MM.1S (cell line): ENCODE measurements at regions not wholly inside any gene's neighbourhood (a gene's known extent, or its start where the extent isn't known, plus 50 kb on each side); places are given as distances from the start of the nearest gene placed in this dataset.

Experiments
- DNase-seq: peaks from one replicate; pipeline ENCODE4 v3.0.0-alpha.2; 2015
- H2AFZ ChIP-seq: fragments of 300-600 bp; sonication (generic); 2 replicates; pipeline ENCODE4 v1.6.0; 2016; ENCODE audit warnings: antibody characterized with exemption, low read length
- H3F3A ChIP-seq: fragments of 300-600 bp; sonication (generic); 2 replicates; pipeline ENCODE4 v1.6.1; 2016; ENCODE audit warnings: mild to moderate bottlenecking, antibody characterized with exemption, low read length, moderate library complexity, mixed read lengths; ENCODE audit not compliant: insufficient read depth
- H3K27ac ChIP-seq: fragments of 300-600 bp; sonication (generic); 2 replicates; pipeline ENCODE4 v1.5.1; 2016; ENCODE audit warnings: mild to moderate bottlenecking, low read length
- H3K27me3 ChIP-seq: fragments of 300-600 bp; sonication (generic); replicated peaks from 2 replicates; pipeline ENCODE4 v1.6.0; 2016; ENCODE audit warnings: low read length; ENCODE audit not compliant: insufficient read depth
- H3K36me3 ChIP-seq: fragments of 300-600 bp; sonication (generic); replicated peaks from 2 replicates; pipeline ENCODE4 v1.6.1; 2016; ENCODE audit warnings: mild to moderate bottlenecking, low read length, mixed read lengths; ENCODE audit not compliant: insufficient read depth
- H3K4me1 ChIP-seq: fragments of 300-600 bp; sonication (generic); 2 replicates; pipeline ENCODE4 v1.6.1; 2016; ENCODE audit warnings: low read length, mixed read lengths
- H3K4me2 ChIP-seq: fragments of 300-600 bp; sonication (generic); 2 replicates; pipeline ENCODE4 v1.6.0; 2016; ENCODE audit warnings: low read depth, low read length
- H3K4me3 ChIP-seq: fragments of 300-600 bp; sonication (generic); 2 replicates; pipeline ENCODE4 v1.5.1; 2016; ENCODE audit warnings: low read length, mixed read lengths
- H3K79me2 ChIP-seq: fragments of 300-600 bp; sonication (generic); 2 replicates; pipeline ENCODE4 v1.6.1; 2016; ENCODE audit warnings: mixed run types, low read length, mixed read lengths
- H3K9ac ChIP-seq: fragments of 300-600 bp; sonication (generic); 2 replicates; pipeline ENCODE4 v1.6.1; 2016; ENCODE audit warnings: low read length, mixed read lengths
- H3K9me2 ChIP-seq: fragments of 300-600 bp; sonication (generic); replicated peaks from 2 replicates; pipeline ENCODE4 v1.6.1; 2016; ENCODE audit warnings: mild to moderate bottlenecking, low read length, mixed read lengths; ENCODE audit not compliant: insufficient read depth
- H3K9me3 ChIP-seq: fragments of 300-600 bp; sonication (generic); replicated peaks from 2 replicates; pipeline ENCODE4 v1.6.1; 2016; ENCODE audit warnings: mild to moderate bottlenecking, low read length, mixed read lengths; ENCODE audit not compliant: insufficient read depth
- H4K20me1 ChIP-seq: fragments of 300-600 bp; sonication (generic); 2 replicates; pipeline ENCODE4 v1.6.1; 2016; ENCODE audit warnings: mild to moderate bottlenecking, low read length, moderate library complexity, mixed read lengths; ENCODE audit not compliant: insufficient read depth
- EZH2 ChIP-seq: fragments of 300-600 bp; sonication (generic); optimal IDR thresholded peaks from 2 replicates; pipeline ENCODE3; 2017; ENCODE audit warnings: low read depth, mild to moderate bottlenecking, antibody characterized with exemption, low read length, mixed read lengths
- EZH2phosphoT487 ChIP-seq: fragments of 300-600 bp; sonication (generic); IDR thresholded peaks from 2 replicates; pipeline ENCODE4 v1.6.1; 2018; ENCODE audit warnings: antibody characterized with exemption, low read length
- TF ChIP-seq, protein P1 (sequence below): fragments of 300-600 bp; sonication (generic); IDR thresholded peaks from 2 replicates; pipeline ENCODE4 v1.5.1; 2016; ENCODE audit warnings: antibody characterized with exemption, low read length, mixed read lengths

DNA sequence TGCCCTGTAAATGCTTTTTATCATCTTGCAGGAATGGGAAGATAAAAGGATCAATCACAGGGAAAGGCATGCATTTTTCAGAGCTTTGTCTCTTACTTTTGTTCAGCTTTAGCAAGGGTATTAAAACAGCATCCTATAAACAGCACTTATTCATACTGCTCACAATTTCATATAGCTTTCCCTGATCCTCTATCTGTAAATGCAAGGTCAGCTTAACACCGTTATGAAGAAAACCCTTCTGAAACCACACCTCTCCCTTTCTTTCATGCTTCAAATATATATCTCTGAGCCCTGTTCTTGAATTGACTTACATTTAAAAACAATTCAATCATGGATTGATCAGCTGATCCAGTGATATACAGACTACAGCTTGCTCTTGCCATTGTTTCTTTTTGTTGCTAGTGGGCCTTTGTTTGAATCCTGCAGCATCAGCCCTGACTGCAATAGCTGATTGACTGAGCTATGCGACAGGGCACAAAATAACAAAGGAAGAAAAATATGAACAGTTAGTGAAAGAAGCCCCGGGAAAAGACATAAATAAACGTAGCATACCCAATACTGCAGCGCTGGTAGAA, 795.5 kb upstream of the CDH2 start:
- Histone ChIP-seq H3K27ac (no peak overlapping the region), H3K4me3 (no peak overlapping the region), H3F3A (no peaks in the 10 kb centered on the region), H3K4me2 (no peak overlapping the region), H3K9me3 (no peaks in the 10 kb centered on the region), H3K4me1 (no peaks in the 10 kb centered on the region), H3K27me3 (no peaks in the 10 kb centered on the region), H3K9ac (no peak overlapping the region), H4K20me1 (no peaks in the 10 kb centered on the region), H3K9me2 (no peaks in the 10 kb centered on the region), H3K36me3 (no peaks in the 10 kb centered on the region), H2AFZ (no peak overlapping the region), H3K79me2 (no peaks in the 10 kb centered on the region)
- TF ChIP-seq EZH2, result no peak
- TF ChIP-seq, protein P1, sequence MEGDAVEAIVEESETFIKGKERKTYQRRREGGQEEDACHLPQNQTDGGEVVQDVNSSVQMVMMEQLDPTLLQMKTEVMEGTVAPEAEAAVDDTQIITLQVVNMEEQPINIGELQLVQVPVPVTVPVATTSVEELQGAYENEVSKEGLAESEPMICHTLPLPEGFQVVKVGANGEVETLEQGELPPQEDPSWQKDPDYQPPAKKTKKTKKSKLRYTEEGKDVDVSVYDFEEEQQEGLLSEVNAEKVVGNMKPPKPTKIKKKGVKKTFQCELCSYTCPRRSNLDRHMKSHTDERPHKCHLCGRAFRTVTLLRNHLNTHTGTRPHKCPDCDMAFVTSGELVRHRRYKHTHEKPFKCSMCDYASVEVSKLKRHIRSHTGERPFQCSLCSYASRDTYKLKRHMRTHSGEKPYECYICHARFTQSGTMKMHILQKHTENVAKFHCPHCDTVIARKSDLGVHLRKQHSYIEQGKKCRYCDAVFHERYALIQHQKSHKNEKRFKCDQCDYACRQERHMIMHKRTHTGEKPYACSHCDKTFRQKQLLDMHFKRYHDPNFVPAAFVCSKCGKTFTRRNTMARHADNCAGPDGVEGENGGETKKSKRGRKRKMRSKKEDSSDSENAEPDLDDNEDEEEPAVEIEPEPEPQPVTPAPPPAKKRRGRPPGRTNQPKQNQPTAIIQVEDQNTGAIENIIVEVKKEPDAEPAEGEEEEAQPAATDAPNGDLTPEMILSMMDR, result no peak
- TF ChIP-seq EZH2phosphoT487, result no peak
- no peak for DNase-seq

DNA sequence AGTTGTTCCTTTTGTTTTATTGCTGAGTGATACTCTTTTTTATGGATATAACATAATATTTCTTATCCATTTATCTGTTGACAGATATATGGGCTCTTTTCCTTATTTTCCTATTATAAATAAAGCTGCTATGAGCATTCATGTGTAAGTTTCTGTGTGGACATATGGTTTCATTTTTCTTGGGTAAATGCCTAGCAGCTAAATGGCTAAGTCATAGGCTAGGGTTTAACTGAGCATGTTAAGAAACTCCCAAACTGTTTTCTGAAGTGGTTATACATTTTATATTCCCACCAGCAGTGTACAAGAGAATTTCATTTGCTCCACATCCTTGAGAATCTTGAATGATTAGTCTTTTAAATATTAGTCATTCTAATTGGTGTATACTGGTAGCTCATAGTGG, 786.6 kb upstream of the CDH2 start:
- Histone ChIP-seq H3K79me2 (no peaks in the 10 kb centered on the region), H4K20me1 (no peaks in the 10 kb centered on the region), H3K9me3 (no peaks in the 10 kb centered on the region), H3K4me3 (no peak overlapping the region), H3K27ac (no peak overlapping the region), H3K27me3 (no peaks in the 10 kb centered on the region), H3K4me2 (no peak overlapping the region), H2AFZ (no peak overlapping the region), H3K9ac (no peak overlapping the region), H3K9me2 (no peaks in the 10 kb centered on the region), H3K36me3 (no peaks in the 10 kb centered on the region), H3F3A (no peaks in the 10 kb centered on the region), H3K4me1 (no peaks in the 10 kb centered on the region)
- DNase-seq, result no peak
- no peak for TF ChIP-seq EZH2phosphoT487
- TF ChIP-seq, protein P1, result no peak
- TF ChIP-seq EZH2, result no peak

DNA sequence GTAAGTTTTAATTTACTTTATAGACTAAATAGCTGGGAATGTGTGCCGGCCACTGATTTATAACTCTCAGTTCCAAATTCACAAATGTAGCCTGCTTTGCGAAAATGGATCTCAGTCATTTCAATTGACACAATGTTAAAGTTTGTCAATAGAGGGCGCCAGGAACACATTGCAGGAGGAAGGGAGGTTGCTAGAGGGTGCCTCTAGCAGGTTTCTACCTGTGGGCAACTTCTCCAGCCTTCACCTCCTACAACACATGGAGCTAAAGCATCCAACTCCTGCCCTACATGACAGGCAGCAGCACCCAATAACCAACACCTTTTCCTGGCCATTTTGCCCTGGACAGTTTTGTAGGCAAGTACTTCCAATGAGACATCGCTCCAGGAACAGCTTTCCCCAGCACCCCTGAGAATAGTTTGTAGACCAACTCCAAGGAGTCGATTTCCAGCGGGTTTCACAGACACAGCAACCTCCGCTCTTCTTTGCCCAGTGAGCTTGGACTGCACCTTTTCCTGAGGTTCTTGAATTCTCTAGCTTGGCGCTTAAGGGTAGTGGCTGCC, 784.8 kb upstream of the CDH2 start:
- no peak overlapping the region for H3K9ac ChIP-seq
- H3K4me2 ChIP-seq, result no peak overlapping the region
- H3K9me3 ChIP-seq, result no peaks in the 10 kb centered on the region
- no peaks in the 10 kb centered on the region for H4K20me1 ChIP-seq
- H3K4me1 ChIP-seq, result no peaks in the 10 kb centered on the region
- H3K79me2 ChIP-seq, result no peaks in the 10 kb centered on the region
- no peaks in the 10 kb centered on the region for H3K27me3 ChIP-seq
- TF ChIP-seq, protein P1, result peak; percentile 57
- TF ChIP-seq EZH2, result no peak
- no peak overlapping the region for H3K27ac ChIP-seq
- no peaks in the 10 kb centered on the region for H3K9me2 ChIP-seq
- H3K4me3 ChIP-seq, result no peak overlapping the region
- DNase-seq, result peak; percentile 36
- no peaks in the 10 kb centered on the region for H3F3A ChIP-seq
- no peak overlapping the region for H2AFZ ChIP-seq
- no peaks in the 10 kb centered on the region for H3K36me3 ChIP-seq
